Hepatocyte (in vitro differentiated cells): ENCODE measurements at regions not wholly inside any gene's neighbourhood (a gene's known extent, or its start where the extent isn't known, plus 50 kb on each side); places are given as distances from the start of the nearest gene placed in this dataset.

Experiments used
- DNase-seq: peaks from one replicate; pipeline ENCODE4 v3.0.0-alpha.2; 2016; ENCODE audit warnings: low spot score
- H2AFZ ChIP-seq: fragments of 200-600 bp; sonication (generic); 2 replicates; pipeline ENCODE4 v1.6.0; 2016; ENCODE audit warnings: antibody characterized with exemption, mild to moderate bottlenecking
- H3K27ac ChIP-seq: fragments of 200-600 bp; sonication (generic); 2 replicates; pipeline ENCODE4 v1.5.1; 2016; ENCODE audit warnings: mild to moderate bottlenecking
- H3K27me3 ChIP-seq: fragments of 200-600 bp; sonication (generic); 2 replicates; pipeline ENCODE4 v1.6.1; 2016
- H3K36me3 ChIP-seq: fragments of 200-600 bp; sonication (generic); replicated peaks from 2 replicates; pipeline ENCODE4 v1.5.1; 2016; ENCODE audit warnings: low read depth; ENCODE audit not compliant: insufficient read depth
- H3K4me1 ChIP-seq: fragments of 200-600 bp; sonication (generic); 2 replicates; pipeline ENCODE4 v1.5.1; 2016; ENCODE audit warnings: mild to moderate bottlenecking, moderate library complexity; ENCODE audit not compliant: insufficient read depth
- H3K4me2 ChIP-seq: fragments of 200-600 bp; sonication (generic); 2 replicates; pipeline ENCODE4 v1.6.0; 2016
- H3K4me3 ChIP-seq: fragments of 200-600 bp; sonication (generic); 2 replicates; pipeline ENCODE4 v1.5.1; 2016; ENCODE audit warnings: mild to moderate bottlenecking
- H3K79me2 ChIP-seq: fragments of 200-600 bp; sonication (generic); 2 replicates; pipeline ENCODE4 v1.6.0; 2017; ENCODE audit warnings: mild to moderate bottlenecking
- H3K9me2 ChIP-seq: fragments of 200-600 bp; sonication (generic); replicated peaks from 2 replicates; pipeline ENCODE4 v1.6.0; 2017; ENCODE audit warnings: mild to moderate bottlenecking; ENCODE audit not compliant: insufficient read depth
- H3K9me3 ChIP-seq: fragments of 200-600 bp; sonication (generic); 2 replicates; pipeline ENCODE4 v1.5.1; 2016; ENCODE audit warnings: low read depth, mild to moderate bottlenecking
- H4K20me1 ChIP-seq: fragments of 200-600 bp; sonication (generic); 2 replicates; pipeline ENCODE4 v1.6.0; 2016; ENCODE audit warnings: mild to moderate bottlenecking; ENCODE audit not compliant: insufficient read depth, poor library complexity, severe bottlenecking
- CTCF ChIP-seq: fragments of 200-600 bp; sonication (generic); IDR thresholded peaks from 2 replicates; pipeline ENCODE4 v1.5.1; 2016; ENCODE audit warnings: antibody characterized with exemption, mild to moderate bottlenecking; ENCODE audit not compliant: poor library complexity
- EZH2 ChIP-seq: fragments of 200-600 bp; sonication (generic); IDR thresholded peaks from 2 replicates; pipeline ENCODE4 v1.6.1; 2016; ENCODE audit warnings: antibody characterized with exemption, mild to moderate bottlenecking, borderline replicate concordance
- EZH2phosphoT487 ChIP-seq: fragments of 200-600 bp; sonication (generic); IDR thresholded peaks from one replicate; pipeline ENCODE4 v1.6.1; 2018; ENCODE audit warnings: antibody characterized with exemption, mild to moderate bottlenecking, low read depth, moderate library complexity; ENCODE audit not compliant: unreplicated experiment, severe bottlenecking
- WGBS: methylation state at CpG from one replicate; pipeline ENCODE4 v1.1.6; 2016; ENCODE audit warnings: low lambda C conversion rate; ENCODE audit errors: missing lambda C conversion rate; 5-methylcytosine and 5-hydroxymethylcytosine counted together

- no peaks in the 10 kb centered on the region for H3K4me1 ChIP-seq
- H3K9me3 ChIP-seq = no peaks in the 10 kb centered on the region
- TF ChIP-seq EZH2phosphoT487 (no peak), CTCF (no peak), EZH2 (no peak)
- H4K20me1 ChIP-seq = no peaks in the 10 kb centered on the region
- 60% methylated on average over 1 of the region's 1 CpG for WGBS
- H3K36me3 ChIP-seq = no peaks in the 10 kb centered on the region
- H2AFZ ChIP-seq = no peak overlapping the region
- DNase-seq = no peak
- no peak overlapping the region for H3K4me3 ChIP-seq
- H3K9me2 ChIP-seq = no peaks in the 10 kb centered on the region
- H3K79me2 ChIP-seq = no peaks in the 10 kb centered on the region
- no peaks in the 10 kb centered on the region for H3K27me3 ChIP-seq
- no peak overlapping the region for H3K27ac ChIP-seq
- no peak overlapping the region for H3K4me2 ChIP-seq
These were observed 97.4 kb upstream of the FGF10 start for GRCh38 chr5:44486591-44486990.

- Histone ChIP-seq H3K4me3 (no peak overlapping the region), H3K4me2 (no peak overlapping the region), H3K9me2 (no peaks in the 10 kb centered on the region), H3K36me3 (no peaks in the 10 kb centered on the region), H3K4me1 (no peaks in the 10 kb centered on the region), H3K79me2 (no peaks in the 10 kb centered on the region), H4K20me1 (no peaks in the 10 kb centered on the region), H3K27ac (no peak overlapping the region), H2AFZ (no peak overlapping the region), H3K9me3 (no peaks in the 10 kb centered on the region), H3K27me3 (no peaks in the 10 kb centered on the region)
- TF ChIP-seq EZH2phosphoT487 (no peak), EZH2 (no peak), CTCF (no peak)
- no peak for DNase-seq
- WGBS = 97% methylated on average over 4 of the region's 4 CpGs
These were observed 64.8 kb upstream of the FGF10 start for GRCh38 chr5:44454002-44454401.

- Histone ChIP-seq H3K9me2 (no peaks in the 10 kb centered on the region), H3K27ac (no peak overlapping the region), H3K4me2 (no peak overlapping the region), H2AFZ (no peak overlapping the region), H3K9me3 (no peaks in the 10 kb centered on the region), H3K4me1 (no peaks in the 10 kb centered on the region), H3K79me2 (no peaks in the 10 kb centered on the region), H3K4me3 (no peak overlapping the region), H4K20me1 (no peaks in the 10 kb centered on the region), H3K36me3 (no peaks in the 10 kb centered on the region), H3K27me3 (no peaks in the 10 kb centered on the region)
- no peak for TF ChIP-seq EZH2
- TF ChIP-seq CTCF = no peak
- no peak for TF ChIP-seq EZH2phosphoT487
- DNase-seq = no peak
These were observed 57.2 kb upstream of the FGF10 start for GRCh38 chr5:44446399-44446798.

GRCh38 chr5:44443172-44443571, 54.0 kb upstream of the FGF10 start:
- no peak overlapping the region for H3K4me3 ChIP-seq
- no peaks in the 10 kb centered on the region for H3K4me1 ChIP-seq
- no peaks in the 10 kb centered on the region for H3K9me3 ChIP-seq
- H3K27me3 ChIP-seq = no peaks in the 10 kb centered on the region
- H3K4me2 ChIP-seq = no peak overlapping the region
- no peak for DNase-seq
- H3K79me2 ChIP-seq = no peaks in the 10 kb centered on the region
- TF ChIP-seq EZH2 (no peak), EZH2phosphoT487 (no peak), CTCF (no peak)
- no peaks in the 10 kb centered on the region for H3K36me3 ChIP-seq
- H2AFZ ChIP-seq = no peak overlapping the region
- no peaks in the 10 kb centered on the region for H3K9me2 ChIP-seq
- no peak overlapping the region for H3K27ac ChIP-seq
- WGBS = 37% methylated on average over 2 of the region's 2 CpGs
- H4K20me1 ChIP-seq = no peaks in the 10 kb centered on the region
